Gastroesophageal sphincter (tissue), 3 donors: ENCODE measurements at regions not wholly inside any gene's neighbourhood (a gene's known extent, or its start where the extent isn't known, plus 50 kb on each side); places are given as distances from the start of the nearest gene placed in this dataset.

Experiments used
- CTCF ChIP-seq, 4 experiments: fragments of 200-600 bp in 2 of 4; fragments of 450-650 bp in 2 of 4; sonication (generic) in 1 of 4; IDR thresholded peaks; one replicate each; pipeline ENCODE4 v1.5.1; 2017 to 2019; ENCODE audit warnings: antibody characterized with exemption in 4 of 4, mild to moderate bottlenecking in 2 of 4, moderate library complexity in 2 of 4
- EP300 ChIP-seq: sonication (generic); formaldehyde crosslinking; IDR thresholded peaks from one replicate; pipeline ENCODE4 v1.6.1; 2017; ENCODE audit warnings: antibody characterized with exemption, mild to moderate bottlenecking
- POLR2A ChIP-seq, 2 donors: fragments of 450-650 bp; IDR thresholded peaks; one replicate each; pipeline ENCODE4 v1.6.1; 2017; ENCODE audit warnings: antibody characterized with exemption in 2 of 2, mild to moderate bottlenecking in 2 of 2, moderate library complexity in 1 of 2
- POLR2AphosphoS5 ChIP-seq: sonication (generic); formaldehyde crosslinking; IDR thresholded peaks from one replicate; pipeline ENCODE4 v1.6.1; 2017; ENCODE audit warnings: antibody characterized with exemption

- TF ChIP-seq CTCF (IDR thresholded peaks at IDR 0.05) (no peak), POLR2AphosphoS5 (no peak), EP300 (no peak), POLR2A (IDR thresholded peaks at IDR 0.05) (no peak)
Measured at GRCh38 chr2:75862547-75862946, 151.8 kb upstream of the GCFC2 start.
